Limb (tissue), 2 donors: ENCODE measurements at regions not wholly inside any gene's neighbourhood (a gene's known extent, or its start where the extent isn't known, plus 50 kb on each side); places are given as distances from the start of the nearest gene placed in this dataset.

Source experiments
- DNase-seq, 2 donors: peaks; one replicate each; pipeline ENCODE4 v3.0.0-alpha.2; 2016; ENCODE audit errors: extremely low spot score in 2 of 2

DNA sequence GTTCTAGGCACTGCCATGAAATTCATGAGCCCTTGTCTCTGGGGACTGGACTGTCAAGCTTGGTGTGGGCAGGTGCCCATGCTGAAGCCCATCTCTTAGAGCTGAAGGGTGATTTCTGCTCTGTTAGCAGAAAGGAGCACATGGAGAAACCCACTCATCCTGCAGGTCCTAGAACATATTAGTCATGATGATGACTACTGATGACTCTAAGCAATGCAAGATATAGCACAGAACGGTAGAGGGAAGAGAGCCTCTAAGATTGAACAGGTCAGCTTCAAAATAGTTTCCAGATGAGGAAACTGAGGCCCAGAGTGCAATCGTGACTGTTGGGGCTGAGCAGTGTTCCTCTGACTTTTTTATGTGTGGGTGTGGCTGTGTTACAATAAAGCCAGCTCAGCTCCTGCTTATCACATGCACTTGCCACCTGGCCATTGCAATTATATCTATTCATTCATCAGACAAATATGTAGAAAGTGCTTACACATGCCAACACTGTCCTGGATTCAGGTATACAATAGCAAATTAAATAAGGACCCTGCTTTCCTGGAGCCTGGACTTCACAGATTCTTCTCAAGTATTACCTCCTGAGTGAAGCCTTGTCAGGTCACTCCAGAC, 140.2 kb upstream of the BRINP1 start:
- DNase-seq = no peak

DNA sequence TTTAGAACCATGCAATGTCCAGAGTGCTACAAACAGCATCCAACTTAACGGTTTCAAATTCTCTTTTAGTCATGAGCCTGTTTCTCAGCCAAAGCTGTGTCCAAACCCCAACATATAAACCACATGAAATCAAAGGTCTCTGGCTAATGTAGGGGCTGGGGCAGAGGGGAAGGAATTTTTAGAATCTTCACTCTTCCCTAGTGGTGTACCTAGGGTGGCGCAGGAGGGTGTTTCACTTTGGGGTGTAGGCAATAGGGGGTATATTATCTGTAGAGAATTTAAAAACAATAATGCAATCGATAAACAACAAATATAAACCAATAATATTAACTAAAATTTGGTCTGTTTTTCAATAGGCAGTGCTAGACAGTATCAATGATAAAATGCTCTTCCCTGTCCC, 132.1 kb upstream of the BRINP1 start:
- DNase-seq = no peak

GRCh38 chr9:119500072-119500771, 131.0 kb upstream of the BRINP1 start:
- DNase-seq = no peak

DNA sequence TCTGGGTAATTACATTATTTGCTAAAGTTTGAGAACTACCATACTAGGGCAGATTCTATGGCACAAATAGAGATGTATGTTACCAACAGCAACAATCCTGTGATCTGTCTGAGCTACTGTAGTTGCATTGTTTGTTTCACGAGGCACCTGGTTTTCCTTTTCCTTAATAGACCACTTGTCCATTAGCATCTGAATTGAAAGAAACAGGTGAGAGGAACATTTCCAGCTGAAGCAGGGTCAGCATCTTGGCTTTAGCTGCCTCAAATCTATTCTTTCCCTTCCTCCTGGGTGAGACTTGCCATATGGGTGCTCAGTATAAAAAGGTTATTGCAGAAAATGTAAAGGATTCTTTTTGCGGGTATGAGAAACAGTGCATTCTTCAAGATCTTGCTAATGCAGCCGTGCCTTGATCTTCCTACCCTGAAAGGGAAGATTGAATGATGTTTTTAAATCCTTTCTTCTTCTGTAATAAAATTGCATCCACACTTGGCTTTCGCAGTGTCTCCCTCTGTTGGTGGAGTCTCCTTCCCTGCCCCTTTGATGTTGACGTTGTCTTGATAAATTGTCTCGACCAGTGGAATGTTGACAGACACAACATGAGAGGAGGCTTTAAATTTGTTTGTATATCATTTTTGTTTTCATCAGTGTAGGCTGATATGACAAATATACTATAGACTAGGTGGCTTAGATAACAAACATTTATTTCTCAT, 118.0 kb upstream of the BRINP1 start:
- no peak for DNase-seq

DNA sequence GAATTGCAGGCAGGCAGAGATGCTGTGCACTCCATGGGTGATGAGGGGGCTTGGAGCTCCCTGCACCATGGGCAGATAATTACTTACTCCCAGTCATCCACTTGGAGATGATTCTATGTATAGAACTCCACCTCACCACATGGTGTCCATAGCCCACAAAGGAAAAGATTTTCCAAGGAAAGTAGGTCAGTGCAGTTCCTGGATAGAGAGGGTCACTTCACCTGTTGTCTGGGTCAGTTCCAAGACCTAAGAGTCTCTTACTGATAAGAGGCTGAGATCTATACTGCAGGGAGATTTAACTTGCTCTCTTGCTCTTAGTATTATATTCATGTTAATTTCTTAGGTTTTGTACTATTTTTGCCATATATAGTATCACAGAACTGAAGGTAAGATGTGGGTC, 113.9 kb upstream of the BRINP1 start:
- DNase-seq = no peak

DNA sequence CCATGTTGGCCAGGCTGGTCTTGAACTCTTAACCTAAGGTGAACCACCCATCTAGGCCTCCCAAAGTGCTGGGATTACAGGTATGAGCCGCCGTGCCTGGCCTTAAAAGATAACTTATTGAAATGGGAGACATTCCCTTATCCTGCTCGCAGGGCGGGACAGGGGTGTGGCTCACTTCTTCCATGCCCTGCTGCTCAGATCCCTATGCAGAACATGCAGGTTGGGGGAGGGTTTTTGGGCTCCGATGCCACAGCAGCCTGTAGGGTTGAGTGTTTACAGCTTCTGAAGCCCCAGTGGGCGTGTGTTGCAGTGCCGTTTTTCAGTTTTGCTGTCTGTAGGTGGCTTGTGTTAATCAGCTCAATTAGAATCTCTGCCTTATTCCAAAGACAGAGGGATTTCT, 108.0 kb upstream of the BRINP1 start:
- no peak for DNase-seq

DNA sequence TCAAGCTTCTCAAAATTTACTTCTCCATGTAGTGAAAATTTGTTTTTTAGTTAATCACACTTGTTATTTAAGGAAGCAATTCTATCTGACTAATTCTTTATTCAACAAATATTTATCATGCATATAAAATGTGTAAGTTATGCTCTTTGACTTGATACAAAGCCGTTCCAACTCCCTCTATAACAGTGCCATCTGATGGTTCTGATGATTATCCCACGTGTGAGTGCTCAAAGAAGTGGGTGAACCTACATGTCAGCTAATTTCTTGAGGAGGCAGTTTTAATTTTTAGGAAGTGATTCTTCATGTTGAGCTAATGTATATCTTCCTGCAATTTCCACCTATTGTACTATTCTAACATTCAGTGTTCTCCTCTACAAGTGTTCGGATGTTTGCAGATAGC, 88.8 kb upstream of the BRINP1 start:
- no peak for DNase-seq

GRCh38 chr9:119453980-119454379, 84.7 kb upstream of the BRINP1 start:
- no peak for DNase-seq

DNA sequence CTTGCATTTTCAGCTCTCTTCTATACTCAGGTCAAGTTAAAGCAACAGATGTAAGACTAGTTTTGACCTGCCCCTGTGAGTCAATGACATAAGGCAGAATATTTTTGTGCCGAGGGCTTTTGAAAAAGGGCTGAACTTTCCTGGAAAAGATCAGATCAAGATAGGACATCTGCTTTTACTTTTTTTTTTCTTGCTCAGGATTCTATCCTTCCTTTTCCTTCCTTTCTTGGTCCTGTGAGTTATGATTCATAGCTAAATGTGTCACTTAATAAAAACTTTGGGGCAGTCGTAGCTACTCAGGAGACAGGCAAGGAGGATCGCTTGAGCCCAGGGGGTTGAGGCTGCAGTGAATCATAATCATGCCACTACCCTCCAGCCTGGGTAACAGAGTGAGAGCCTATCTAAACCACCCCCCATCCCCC, 84.3 kb upstream of the BRINP1 start:
- DNase-seq = no peak

DNA sequence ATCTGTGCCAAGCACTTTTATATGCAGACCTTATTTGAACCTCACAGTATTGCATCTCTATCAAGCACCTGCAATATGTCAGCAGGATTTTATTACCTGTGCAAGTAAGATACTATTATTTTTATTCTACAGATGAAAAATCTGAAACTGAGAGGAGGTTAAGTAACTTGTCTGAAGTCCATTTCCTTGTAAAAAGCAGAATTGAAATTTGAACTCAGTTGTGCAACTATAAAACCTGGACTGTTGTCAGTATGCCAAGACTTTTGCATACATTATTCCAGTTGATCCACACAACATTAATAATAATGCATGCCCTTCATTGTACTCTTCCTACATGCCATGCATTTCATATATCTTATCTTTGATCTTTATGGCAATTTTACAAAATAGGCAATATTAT, 82.2 kb upstream of the BRINP1 start:
- no peak for DNase-seq

DNA sequence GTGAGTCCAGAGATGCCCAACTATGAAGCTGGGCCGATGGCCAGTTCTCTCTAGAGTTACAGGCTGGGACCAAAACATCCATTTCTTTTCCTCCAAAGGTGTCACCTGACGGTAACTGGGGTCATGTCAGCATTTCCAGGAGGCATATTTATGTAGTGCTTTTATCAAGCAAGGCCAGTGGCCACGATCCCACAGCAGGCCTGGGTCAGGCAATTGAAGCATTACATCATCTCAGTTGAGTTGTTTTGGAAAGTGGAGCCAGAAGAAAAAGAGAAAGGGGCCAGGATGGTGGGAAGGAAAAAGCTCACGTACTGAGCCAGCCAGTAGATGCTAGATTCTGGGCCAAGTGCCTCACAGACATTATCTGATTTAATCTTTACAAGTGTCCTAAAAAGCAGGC, 73.9 kb upstream of the BRINP1 start:
- DNase-seq = no peak

DNA sequence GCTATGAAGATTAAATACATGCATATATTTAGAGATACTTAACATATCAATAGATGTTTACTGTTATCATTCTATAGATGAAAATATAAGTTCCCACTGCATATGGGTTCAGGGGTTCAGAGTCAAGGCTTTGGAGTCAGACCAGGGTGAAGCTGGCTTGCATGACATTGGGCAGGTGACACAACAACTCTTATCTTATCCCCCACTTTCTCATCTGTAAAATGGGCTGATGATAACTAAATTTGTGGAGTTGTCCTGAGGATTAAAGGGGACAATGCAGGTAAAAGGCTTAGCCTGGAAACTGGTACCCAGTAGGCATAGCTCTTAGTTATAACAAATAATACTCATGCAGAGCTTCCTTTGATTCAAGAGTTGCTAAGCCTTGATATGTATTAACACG, 72.6 kb upstream of the BRINP1 start:
- DNase-seq = no peak

- no peak for DNase-seq
Observed at GRCh38 chr9:119441338-119441737, 72.1 kb upstream of the BRINP1 start.

- no peak for DNase-seq
Observed at GRCh38 chr9:119436261-119436660, 67.0 kb upstream of the BRINP1 start.

- DNase-seq = no peak
Observed at GRCh38 chr9:119435076-119435475, 65.8 kb upstream of the BRINP1 start.

- no peak for DNase-seq
Observed at GRCh38 chr9:119432428-119432827, 63.2 kb upstream of the BRINP1 start.

GRCh38 chr9:119429302-119429701, 60.1 kb upstream of the BRINP1 start:
- no peak for DNase-seq

DNA sequence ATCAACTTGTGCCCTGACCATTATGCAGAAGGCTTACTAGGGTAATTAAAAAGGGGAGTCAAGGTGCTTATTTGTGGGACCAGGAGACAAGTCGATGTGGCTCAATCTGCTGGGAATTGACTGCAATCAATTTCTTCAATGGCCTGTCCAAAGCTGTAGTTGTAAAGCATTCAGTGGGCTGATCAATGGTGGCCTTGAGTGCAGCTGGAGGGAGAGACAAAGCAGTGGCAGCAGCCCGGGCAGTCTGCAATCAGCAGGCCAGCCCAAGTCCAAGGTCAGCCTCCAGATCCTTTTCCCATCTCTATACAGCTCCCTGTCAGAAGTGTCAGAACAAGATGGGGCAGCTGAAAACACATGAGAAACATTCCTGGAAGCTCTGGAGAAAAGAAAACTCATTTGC, 51.0 kb upstream of the BRINP1 start:
- DNase-seq = no peak
